HG03571 (cell line): ENCODE measurements at regions not wholly inside any gene's neighbourhood (a gene's known extent, or its start where the extent isn't known, plus 50 kb on each side); places are given as distances from the start of the nearest gene placed in this dataset.

Source experiments
- ATAC-seq: cut with Tn5 transposase; IDR thresholded peaks from one replicate; pipeline ENCODE4 v1.9.1; 2021; ENCODE audit not compliant: unreplicated experiment

GRCh38 chr5:91443761-91444467 lies 60.8 kb upstream of the ARRDC3 start:
- no peak for ATAC-seq

- ATAC-seq, result no peak
Measured at GRCh38 chr5:91443023-91443422, 59.9 kb upstream of the ARRDC3 start.

- no peak for ATAC-seq
Measured at GRCh38 chr5:91441082-91441481, 58.0 kb upstream of the ARRDC3 start.

GRCh38 chr5:91438871-91439270 lies 55.8 kb upstream of the ARRDC3 start:
- ATAC-seq, result no peak

GRCh38 chr5:91436241-91436640 lies 53.1 kb upstream of the ARRDC3 start:
- no peak for ATAC-seq

- no peak for ATAC-seq
Measured at GRCh38 chr5:91434348-91434747, 51.2 kb upstream of the ARRDC3 start.

DNA sequence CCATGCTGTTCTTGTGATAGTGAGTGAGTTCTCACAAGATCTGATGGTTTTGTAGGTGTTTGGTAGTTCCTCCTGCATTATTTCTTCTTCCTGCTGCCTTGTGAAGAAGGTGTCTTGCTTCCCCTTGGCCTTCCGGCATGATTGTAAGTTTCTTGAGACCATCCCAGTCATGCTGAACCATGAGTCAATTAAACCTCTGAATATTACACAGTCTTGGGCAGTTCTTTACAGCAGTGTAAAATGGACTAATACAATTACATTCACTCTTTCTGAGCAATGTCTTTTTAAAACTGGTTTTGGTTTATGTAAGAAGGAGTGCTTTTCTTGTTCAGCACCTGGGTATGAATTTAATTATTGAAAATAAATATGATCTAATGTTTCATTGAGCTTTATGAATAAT lies 50.7 kb upstream of the ARRDC3 start:
- ATAC-seq, result no peak
